H9 (cell line): ENCODE measurements at regions not wholly inside any gene's neighbourhood (a gene's known extent, or its start where the extent isn't known, plus 50 kb on each side); places are given as distances from the start of the nearest gene placed in this dataset.

Experiments used
- DNase-seq: peaks from one replicate; pipeline ENCODE4 v3.0.0-alpha.2; 2017
- H2AFZ ChIP-seq: one replicate; pipeline ENCODE4 v1.6.1; 2013; ENCODE audit warnings: mild to moderate bottlenecking, low read length, control low read depth, moderate library complexity
- H2AK5ac ChIP-seq: 2 replicates; pipeline ENCODE4 v1.6.1; 2013; ENCODE audit warnings: low read length, control low read depth, mixed read lengths; ENCODE audit not compliant: insufficient read length
- H2BK120ac ChIP-seq: one replicate; pipeline ENCODE4 v1.6.1; 2013; ENCODE audit warnings: low read depth, mild to moderate bottlenecking, low read length, control low read depth, inconsistent platforms; ENCODE audit not compliant: poor library complexity, severe bottlenecking
- H2BK12ac ChIP-seq: 2 replicates; pipeline ENCODE4 v1.6.1; 2013; ENCODE audit warnings: low read length, control low read depth, mixed read lengths, low read depth; ENCODE audit not compliant: insufficient read length
- H2BK15ac ChIP-seq: 2 replicates; pipeline ENCODE4 v1.6.1; 2013; ENCODE audit warnings: low read depth, low read length, control low read depth
- H2BK20ac ChIP-seq: one replicate; pipeline ENCODE4 v1.6.1; 2013; ENCODE audit warnings: low read depth, mild to moderate bottlenecking, low read length, control low read depth, inconsistent platforms; ENCODE audit not compliant: poor library complexity, severe bottlenecking
- H2BK5ac ChIP-seq: 2 replicates; pipeline ENCODE4 v1.6.1; 2013; ENCODE audit warnings: low read length, control low read depth, mixed read lengths; ENCODE audit not compliant: insufficient read length
- H3K14ac ChIP-seq: 2 replicates; pipeline ENCODE4 v1.6.1; 2013; ENCODE audit warnings: low read length, control low read depth; ENCODE audit not compliant: insufficient read depth
- H3K18ac ChIP-seq: 2 replicates; pipeline ENCODE4 v1.6.1; 2013; ENCODE audit warnings: low read depth, mild to moderate bottlenecking, mixed read lengths, low read length, control low read depth; ENCODE audit not compliant: insufficient read length
- H3K23ac ChIP-seq: 2 replicates; pipeline ENCODE4 v1.6.1; 2013; ENCODE audit warnings: low read length, control low read depth, mixed read lengths, low read depth; ENCODE audit not compliant: insufficient read length
- H3K23me2 ChIP-seq: 2 replicates; pipeline ENCODE4 v1.6.1; 2013; ENCODE audit warnings: low read depth, mild to moderate bottlenecking, mixed read lengths, low read length, control low read depth; ENCODE audit not compliant: insufficient read length, poor library complexity, severe bottlenecking
- H3K27ac ChIP-seq: 2 replicates; pipeline ENCODE4 v1.5.1; 2013; ENCODE audit warnings: low read length, control low read depth, mixed read lengths, low read depth; ENCODE audit not compliant: insufficient read length
- H3K27me3 ChIP-seq: 2 replicates; pipeline ENCODE4 v1.6.1; 2013; ENCODE audit warnings: low read length, control low read depth, inconsistent platforms; ENCODE audit not compliant: insufficient read depth
- H3K4ac ChIP-seq: 2 replicates; pipeline ENCODE4 v1.6.1; 2013; ENCODE audit warnings: low read depth, mild to moderate bottlenecking, control low read depth, inconsistent platforms, low read length, moderate library complexity
- H3K4me1 ChIP-seq: 2 replicates; pipeline ENCODE4 v1.6.1; 2013; ENCODE audit warnings: low read length, control low read depth, inconsistent platforms; ENCODE audit not compliant: insufficient read depth
- H3K4me2 ChIP-seq: 2 replicates; pipeline ENCODE4 v1.6.1; 2013; ENCODE audit warnings: low read length, control low read depth, mixed read lengths; ENCODE audit not compliant: insufficient read length, insufficient read depth
- H3K56ac ChIP-seq: 2 replicates; pipeline ENCODE4 v1.6.1; 2013; ENCODE audit warnings: low read depth, mild to moderate bottlenecking, mixed read lengths, low read length, control low read depth; ENCODE audit not compliant: insufficient read length
- H3K79me1 ChIP-seq: 2 replicates; pipeline ENCODE4 v1.6.1; 2013; ENCODE audit warnings: low read depth, mild to moderate bottlenecking, moderate library complexity, low read length, control low read depth, inconsistent platforms; ENCODE audit not compliant: insufficient read depth, poor library complexity, severe bottlenecking
- H3K79me2 ChIP-seq: 2 replicates; pipeline ENCODE4 v1.6.1; 2013; ENCODE audit warnings: low read length, control low read depth, inconsistent platforms; ENCODE audit not compliant: insufficient read depth
- H3K9ac ChIP-seq: 2 replicates; pipeline ENCODE4 v1.6.1; 2013; ENCODE audit warnings: low read length, control low read depth, mixed read lengths; ENCODE audit not compliant: insufficient read length; ENCODE audit errors: extremely low read depth
- H3K9me3 ChIP-seq: one replicate; pipeline ENCODE4 v1.6.1; 2013; ENCODE audit warnings: low read depth, low read length, inconsistent platforms; ENCODE audit not compliant: control insufficient read depth
- H3T11ph ChIP-seq: one replicate; pipeline ENCODE4 v1.6.1; 2013; ENCODE audit warnings: mild to moderate bottlenecking, low read length, control low read depth, inconsistent platforms
- H4K20me1 ChIP-seq: one replicate; pipeline ENCODE4 v1.6.1; 2013; ENCODE audit not compliant: control insufficient read depth, insufficient read length, insufficient read depth
- H4K5ac ChIP-seq: 2 replicates; pipeline ENCODE4 v1.6.1; 2013; ENCODE audit warnings: low read depth, mild to moderate bottlenecking, mixed read lengths, low read length, control low read depth; ENCODE audit not compliant: insufficient read length
- H4K8ac ChIP-seq: replicated peaks from 2 replicates; pipeline ENCODE4 v1.6.1; 2013; ENCODE audit warnings: low read length, control low read depth, mixed read lengths, low read depth; ENCODE audit not compliant: insufficient read length
- H4K91ac ChIP-seq: 2 replicates; pipeline ENCODE4 v1.6.1; 2013; ENCODE audit warnings: low read depth, mild to moderate bottlenecking, moderate library complexity, mixed read lengths, low read length, control low read depth; ENCODE audit not compliant: insufficient read length
- H3K27ac Mint-ChIP-seq, 3 experiments: 2 replicates in 2 of 3; 3 replicates in 1 of 3; pipeline ENCODE4 v1.8.0; 2020 to 2021; ENCODE audit warnings: mixed read lengths in 3 of 3, mild to moderate bottlenecking in 1 of 3, moderate library complexity in 1 of 3
- H3K27me3 Mint-ChIP-seq: 2 replicates; pipeline ENCODE4 v1.8.0; 2021; ENCODE audit warnings: low read depth, mild to moderate bottlenecking, moderate library complexity, mixed read lengths
- H3K36me3 Mint-ChIP-seq, 3 experiments: 2 replicates in 2 of 3; 3 replicates in 1 of 3; pipeline ENCODE4 v1.8.0; 2020 to 2021; ENCODE audit warnings: low read depth in 3 of 3, mixed read lengths in 3 of 3; ENCODE audit not compliant: insufficient read depth in 1 of 3
- H3K4me1 Mint-ChIP-seq, 2 experiments: 2 replicates each; pipeline ENCODE4 v1.8.0; 2020; ENCODE audit warnings: mixed read lengths in 2 of 2
- H3K4me3 Mint-ChIP-seq, 2 experiments: 2 replicates in 1 of 2; 3 replicates in 1 of 2; pipeline ENCODE4 v1.8.0; 2020 to 2021; ENCODE audit warnings: mild to moderate bottlenecking in 2 of 2, mixed read lengths in 2 of 2, moderate library complexity in 1 of 2
- H3K9me3 Mint-ChIP-seq, 2 experiments: 2 replicates in 1 of 2; 3 replicates in 1 of 2; pipeline ENCODE4 v1.8.0; 2020; ENCODE audit warnings: mild to moderate bottlenecking in 2 of 2, mixed read lengths in 2 of 2, moderate library complexity in 1 of 2
- CTCF ChIP-seq: fragments of 200-600 bp; sonication (generic); conservative IDR thresholded peaks from 3 replicates; pipeline ENCODE4 v1.8.0; 2021; ENCODE audit warnings: antibody characterized with exemption, mild to moderate bottlenecking
- WGBS: extraction: QIAGEN DNeasy Blood & Tissue Kit; methylation state at CpG from one replicate; pipeline ENCODE4 v1.1.7; 2013; ENCODE audit warnings: missing lambda C conversion rate, low lambda C conversion rate, mixed read lengths; ENCODE audit not compliant: insufficient read length; ENCODE audit errors: extremely low coverage; 5-methylcytosine and 5-hydroxymethylcytosine counted together

- Histone ChIP-seq H3K23ac (no peak overlapping the region), H2BK5ac (no peak overlapping the region), H4K20me1 (no peaks in the 10 kb centered on the region), H2AFZ (no peak overlapping the region), H3K79me2 (no peaks in the 10 kb centered on the region), H3K27ac (no peak overlapping the region), H3K9ac (no peak overlapping the region), H3K14ac (no peak overlapping the region), H4K8ac (no peak overlapping the region), H2BK12ac (no peak overlapping the region), H2AK5ac (no peak overlapping the region), H3K18ac (no peak overlapping the region), H3K27me3 (no peaks in the 10 kb centered on the region), H4K91ac (no peak overlapping the region), H3T11ph (no peak overlapping the region), H3K4ac (no peak overlapping the region), H4K5ac (no peak overlapping the region), H3K79me1 (no peaks in the 10 kb centered on the region), H3K9me3 (no peaks in the 10 kb centered on the region), H2BK120ac (no peak overlapping the region), H3K23me2 (no peaks in the 10 kb centered on the region), H2BK15ac (no peak overlapping the region), H3K4me1 (no peaks in the 10 kb centered on the region), H3K56ac (no peak overlapping the region), H2BK20ac (no peak overlapping the region), H3K4me2 (no peak overlapping the region)
- H3K27ac Mint-ChIP-seq: no peak overlapping the region
- TF ChIP-seq CTCF: no peak
- DNase-seq: no peak
- H3K27me3 Mint-ChIP-seq: no peaks in the 10 kb centered on the region
- H3K4me1 Mint-ChIP-seq: no peaks in the 10 kb centered on the region
- H3K9me3 Mint-ChIP-seq: no peaks in the 10 kb centered on the region
- H3K4me3 Mint-ChIP-seq: no peak overlapping the region
- H3K36me3 Mint-ChIP-seq: no peaks in the 10 kb centered on the region
- WGBS: no CpG with 5 or more reads among the region's 3 CpGs
These were observed 1209.1 kb downstream of the CDH12 start for GRCh38 chr5:21644032-21644431.
